Glutamatergic neuron (in vitro differentiated cells): ENCODE measurements at regions not wholly inside any gene's neighbourhood (a gene's known extent, or its start where the extent isn't known, plus 50 kb on each side); places are given as distances from the start of the nearest gene placed in this dataset.
"Not testable (repeated sequence)": the region's sequence is repeated elsewhere in the genome, so short reads cannot be mapped to it uniquely, and the experiment has no call there.

ENCODE experiments used
- DNase-seq: peaks from one replicate; pipeline ENCODE4 v3.0.0; 2022
- H3K27ac Mint-ChIP-seq: one replicate; pipeline ENCODE4 v1.8.0; 2020; ENCODE audit warnings: mild to moderate bottlenecking, mixed read lengths, inconsistent platforms; ENCODE audit not compliant: unreplicated experiment
- H3K27me3 Mint-ChIP-seq: one replicate; pipeline ENCODE4 v1.8.0; 2020; ENCODE audit warnings: mild to moderate bottlenecking, moderate library complexity, mixed read lengths, inconsistent platforms; ENCODE audit not compliant: unreplicated experiment
- H3K36me3 Mint-ChIP-seq: one replicate; pipeline ENCODE4 v1.8.0; 2020; ENCODE audit warnings: mild to moderate bottlenecking, mixed read lengths, inconsistent platforms; ENCODE audit not compliant: unreplicated experiment
- H3K4me1 Mint-ChIP-seq: one replicate; pipeline ENCODE4 v1.8.0; 2020; ENCODE audit warnings: mild to moderate bottlenecking, low read depth, mixed read lengths, inconsistent platforms; ENCODE audit not compliant: unreplicated experiment
- H3K4me3 Mint-ChIP-seq: one replicate; pipeline ENCODE4 v1.8.0; 2020; ENCODE audit warnings: mild to moderate bottlenecking, mixed read lengths, inconsistent platforms; ENCODE audit not compliant: unreplicated experiment
- H3K9me3 Mint-ChIP-seq: one replicate; pipeline ENCODE4 v1.8.0; 2020; ENCODE audit warnings: mild to moderate bottlenecking, moderate library complexity, mixed read lengths, inconsistent platforms; ENCODE audit not compliant: unreplicated experiment
- TF ChIP-seq, protein P1 (sequence below): fragments of 200-600 bp; sonication (generic); IDR thresholded peaks from one replicate; pipeline ENCODE4 v1.5.0; 2021; ENCODE audit not compliant: partially characterized antibody, unreplicated experiment

DNA sequence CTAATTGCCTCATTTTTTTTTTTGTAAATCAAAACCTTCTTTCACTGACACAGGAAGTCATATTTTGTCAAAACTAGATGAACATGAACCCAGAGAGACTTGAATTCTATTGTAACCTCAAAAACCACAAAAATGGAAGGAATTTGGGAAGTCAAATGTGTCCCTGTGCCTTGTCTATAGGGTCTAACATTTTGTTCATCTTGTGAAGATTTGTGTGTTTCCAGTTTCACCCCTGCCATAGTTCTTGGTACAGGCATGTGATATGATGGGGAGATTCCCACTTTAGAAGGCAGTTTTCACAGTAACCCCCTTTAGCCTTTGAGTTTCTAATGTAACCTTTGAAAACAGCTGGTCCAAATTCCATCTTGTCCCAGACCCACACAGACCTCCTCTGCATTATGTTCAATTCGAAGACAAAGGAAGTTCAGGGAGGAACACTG, 318.5 kb upstream of the ADAMTS9 start:
- DNase-seq: no peak
- Mint-ChIP-seq H3K27me3 (no peaks in the 10 kb centered on the region), H3K27ac (no peak overlapping the region), H3K4me3 (no peak overlapping the region), H3K4me1 (peaks cover 8% of the 10 kb centered on the region), H3K36me3 (no peaks in the 10 kb centered on the region), H3K9me3 (no peaks in the 10 kb centered on the region)
- TF ChIP-seq, protein P1, sequence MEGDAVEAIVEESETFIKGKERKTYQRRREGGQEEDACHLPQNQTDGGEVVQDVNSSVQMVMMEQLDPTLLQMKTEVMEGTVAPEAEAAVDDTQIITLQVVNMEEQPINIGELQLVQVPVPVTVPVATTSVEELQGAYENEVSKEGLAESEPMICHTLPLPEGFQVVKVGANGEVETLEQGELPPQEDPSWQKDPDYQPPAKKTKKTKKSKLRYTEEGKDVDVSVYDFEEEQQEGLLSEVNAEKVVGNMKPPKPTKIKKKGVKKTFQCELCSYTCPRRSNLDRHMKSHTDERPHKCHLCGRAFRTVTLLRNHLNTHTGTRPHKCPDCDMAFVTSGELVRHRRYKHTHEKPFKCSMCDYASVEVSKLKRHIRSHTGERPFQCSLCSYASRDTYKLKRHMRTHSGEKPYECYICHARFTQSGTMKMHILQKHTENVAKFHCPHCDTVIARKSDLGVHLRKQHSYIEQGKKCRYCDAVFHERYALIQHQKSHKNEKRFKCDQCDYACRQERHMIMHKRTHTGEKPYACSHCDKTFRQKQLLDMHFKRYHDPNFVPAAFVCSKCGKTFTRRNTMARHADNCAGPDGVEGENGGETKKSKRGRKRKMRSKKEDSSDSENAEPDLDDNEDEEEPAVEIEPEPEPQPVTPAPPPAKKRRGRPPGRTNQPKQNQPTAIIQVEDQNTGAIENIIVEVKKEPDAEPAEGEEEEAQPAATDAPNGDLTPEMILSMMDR: no peak

DNA sequence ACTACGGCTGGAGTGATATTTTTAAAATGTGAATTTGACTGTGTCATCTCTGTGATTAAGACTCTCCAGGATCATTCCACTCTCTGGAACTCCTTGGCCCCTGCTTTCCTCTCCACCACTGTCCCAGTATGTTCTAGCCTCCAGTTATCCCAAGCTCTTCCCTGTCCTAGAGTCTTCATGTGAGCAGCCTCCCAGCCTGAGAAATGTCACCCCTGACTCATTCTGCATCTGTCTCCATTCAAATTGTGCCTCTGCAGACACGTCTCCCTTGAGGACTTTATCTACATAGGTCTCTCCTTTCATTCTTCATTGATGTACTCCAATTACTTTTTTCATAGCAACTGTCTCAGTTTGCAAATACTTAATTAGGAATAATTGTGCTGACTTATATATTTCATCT, 317.7 kb upstream of the ADAMTS9 start:
- TF ChIP-seq, protein P1: no peak
- H3K4me3 Mint-ChIP-seq: no peak overlapping the region
- H3K27ac Mint-ChIP-seq: no peak overlapping the region
- H3K27me3 Mint-ChIP-seq: no peaks in the 10 kb centered on the region
- no peaks in the 10 kb centered on the region for H3K9me3 Mint-ChIP-seq
- DNase-seq: no peak
- peaks cover 8% of the 10 kb centered on the region for H3K4me1 Mint-ChIP-seq
- no peaks in the 10 kb centered on the region for H3K36me3 Mint-ChIP-seq

DNA sequence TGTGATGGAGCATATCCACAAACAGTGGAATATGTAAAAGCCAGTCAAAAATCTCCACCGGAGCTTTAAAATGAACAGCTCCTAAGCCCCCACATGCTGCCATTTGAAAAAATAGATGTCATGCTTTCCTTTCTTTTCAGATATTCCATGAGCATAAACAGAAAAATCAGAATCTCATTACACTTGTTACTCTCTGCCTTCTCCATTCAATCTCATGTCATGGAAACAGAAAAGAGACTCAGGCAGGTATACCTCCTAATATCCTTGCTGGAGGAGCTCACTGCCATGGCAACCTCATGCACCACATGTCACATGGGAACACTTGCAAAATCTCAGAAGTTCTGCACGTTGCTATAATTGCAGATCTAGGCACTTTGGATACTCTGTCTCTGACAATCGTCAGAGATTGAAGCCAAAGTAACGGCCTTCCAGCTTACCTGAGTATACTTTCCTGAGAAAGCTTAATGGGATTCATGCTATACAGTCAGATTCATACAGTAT, 317.0 kb upstream of the ADAMTS9 start:
- Mint-ChIP-seq H3K9me3 (no peaks in the 10 kb centered on the region), H3K4me3 (no peak overlapping the region), H3K27ac (no peak overlapping the region)

DNA sequence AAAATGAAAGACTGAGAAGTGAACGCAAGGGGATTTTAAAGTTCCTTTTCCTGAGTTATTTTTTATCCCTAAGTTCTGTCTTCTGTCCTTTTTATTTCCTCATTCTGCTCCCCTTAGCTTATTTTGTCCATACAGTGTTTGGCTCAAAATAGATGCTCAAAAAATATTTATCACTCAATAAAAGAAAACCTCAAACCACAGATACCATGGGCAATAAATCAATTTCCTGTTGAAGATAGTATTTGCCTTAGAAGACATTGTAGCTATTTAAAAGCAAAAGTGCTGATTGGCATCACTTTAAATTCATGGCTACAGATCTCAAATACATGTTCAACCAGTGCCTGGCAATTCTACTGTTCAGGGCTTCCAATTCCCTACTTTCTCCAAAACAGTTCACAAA, 316.5 kb upstream of the ADAMTS9 start:
- H3K4me1 Mint-ChIP-seq: peaks cover 8% of the 10 kb centered on the region
- no peak overlapping the region for H3K27ac Mint-ChIP-seq
- H3K36me3 Mint-ChIP-seq: no peaks in the 10 kb centered on the region
- no peaks in the 10 kb centered on the region for H3K9me3 Mint-ChIP-seq
- DNase-seq: no peak
- TF ChIP-seq, protein P1: no peak
- no peaks in the 10 kb centered on the region for H3K27me3 Mint-ChIP-seq
- H3K4me3 Mint-ChIP-seq: no peak overlapping the region

More for the DNA sequence above, 317.0 kb upstream of the ADAMTS9 start:
- H3K27me3 Mint-ChIP-seq: no peaks in the 10 kb centered on the region
- TF ChIP-seq, protein P1: no peak
- DNase-seq: no peak
- peaks cover 8% of the 10 kb centered on the region for H3K4me1 Mint-ChIP-seq
- no peaks in the 10 kb centered on the region for H3K36me3 Mint-ChIP-seq

DNA sequence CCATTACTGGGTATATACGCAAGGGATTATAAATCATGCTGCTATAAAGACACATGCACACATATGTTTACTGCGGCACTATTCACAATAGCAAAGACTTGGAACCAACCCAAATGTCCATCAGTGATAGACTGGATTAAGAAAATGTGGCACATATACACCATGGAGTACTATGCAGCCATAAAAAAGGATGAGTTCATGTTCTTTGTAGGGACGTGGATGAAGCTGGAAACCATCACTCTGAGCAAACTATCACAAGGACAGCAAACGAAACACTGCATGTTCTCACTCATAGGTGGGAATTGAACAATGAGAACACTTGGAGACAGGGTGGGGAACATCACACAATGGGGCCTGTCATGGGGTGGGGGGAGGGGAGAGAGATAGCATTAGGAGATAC, 313.3 kb upstream of the ADAMTS9 start:
- not testable (repeated sequence) for H3K27me3 Mint-ChIP-seq, DNase-seq, H3K4me3 Mint-ChIP-seq, H3K27ac Mint-ChIP-seq, H3K9me3 Mint-ChIP-seq, H3K36me3 Mint-ChIP-seq
- peaks cover 11% of the 10 kb centered on the region for H3K4me1 Mint-ChIP-seq
